ENCODE measurements at regions not wholly inside any gene's neighbourhood (a gene's known extent, or its start where the extent isn't known, plus 50 kb on each side); places are given as distances from the start of the nearest gene placed in this dataset.

GRCh38 chr4:14865031-14865366 lies 137.3 kb upstream of the CPEB2 start:
- DNase-seq = no peak

DNA sequence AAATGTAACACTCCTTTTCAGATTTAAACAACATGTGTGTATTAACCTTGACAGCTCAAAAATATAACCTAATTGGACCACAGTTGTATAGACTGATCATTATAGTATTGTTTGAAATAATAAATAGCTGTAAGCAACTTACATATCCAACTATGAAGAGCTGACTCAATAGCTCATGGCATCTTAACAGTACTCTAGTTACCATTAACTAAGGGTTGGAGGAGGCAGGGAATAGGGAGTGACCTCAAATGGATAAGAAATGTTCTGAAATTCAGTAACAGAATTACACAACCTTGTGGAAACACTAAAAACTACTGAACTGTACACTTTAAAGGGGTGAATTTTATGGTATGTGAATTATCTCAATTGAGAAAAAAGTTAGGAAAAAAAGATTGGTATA lies 136.5 kb upstream of the CPEB2 start:
- no peak for DNase-seq

DNA sequence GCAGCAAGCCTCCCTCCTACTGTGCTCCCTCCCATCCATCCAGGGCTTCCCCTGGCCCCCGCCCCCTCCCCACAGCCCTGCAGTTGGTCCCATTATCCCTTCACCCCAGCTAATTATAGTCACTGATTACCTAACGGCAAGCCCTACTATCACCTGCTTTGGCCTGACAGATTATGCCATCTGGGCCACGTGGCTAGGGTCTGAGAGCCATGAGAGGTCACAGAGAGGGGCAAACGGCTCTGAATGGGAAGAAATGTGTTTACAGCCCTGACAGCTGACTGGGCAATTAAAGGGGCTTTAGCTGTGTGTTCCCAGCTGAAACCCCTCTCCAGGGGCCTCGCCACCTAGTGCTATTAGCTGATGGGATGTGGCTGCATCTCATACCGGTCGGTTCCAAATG lies 134.4 kb upstream of the CPEB2 start:
- no peak for DNase-seq

GRCh38 chr4:14868426-14869395 lies 133.6 kb upstream of the CPEB2 start:
- DNase-seq = no peak

DNA sequence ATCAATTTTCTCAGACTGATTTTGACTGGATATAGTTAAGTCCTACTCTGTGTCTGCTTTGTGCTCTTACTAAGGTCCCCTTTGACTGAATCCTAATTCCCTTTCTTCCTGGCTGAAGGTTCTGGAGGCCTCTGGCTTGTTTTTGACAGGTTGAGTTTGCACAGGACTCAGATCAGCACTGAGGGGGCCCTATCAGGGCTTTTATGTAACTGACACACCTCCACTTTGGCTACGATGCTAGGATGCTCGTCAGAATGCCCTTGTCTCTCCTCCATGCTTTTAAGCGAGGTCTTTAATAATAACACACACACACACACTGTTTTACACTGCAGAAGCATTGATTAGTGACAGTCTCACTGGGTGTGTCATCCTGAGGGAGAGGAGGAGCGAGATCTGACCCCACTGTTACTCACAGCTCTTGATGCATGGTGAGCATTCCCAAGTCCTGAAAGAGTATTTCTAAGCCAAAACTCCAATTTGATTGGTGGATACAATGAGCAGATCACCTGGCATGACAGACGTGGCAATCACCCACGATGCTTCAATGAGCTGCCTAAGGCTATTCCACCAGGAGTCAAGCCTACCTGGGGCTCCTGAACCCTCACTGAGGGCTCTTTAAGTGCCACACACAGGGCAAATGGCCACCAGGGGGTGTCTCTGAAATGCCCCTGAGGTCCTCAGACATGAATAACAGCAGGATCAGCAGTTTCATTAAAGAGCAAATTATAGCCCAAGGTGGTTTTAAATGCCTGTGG lies 130.4 kb upstream of the CPEB2 start:
- peak; percentile 34 for DNase-seq

- DNase-seq = no peak
Observed at GRCh38 chr4:14874990-14875389, 127.3 kb upstream of the CPEB2 start.

DNA sequence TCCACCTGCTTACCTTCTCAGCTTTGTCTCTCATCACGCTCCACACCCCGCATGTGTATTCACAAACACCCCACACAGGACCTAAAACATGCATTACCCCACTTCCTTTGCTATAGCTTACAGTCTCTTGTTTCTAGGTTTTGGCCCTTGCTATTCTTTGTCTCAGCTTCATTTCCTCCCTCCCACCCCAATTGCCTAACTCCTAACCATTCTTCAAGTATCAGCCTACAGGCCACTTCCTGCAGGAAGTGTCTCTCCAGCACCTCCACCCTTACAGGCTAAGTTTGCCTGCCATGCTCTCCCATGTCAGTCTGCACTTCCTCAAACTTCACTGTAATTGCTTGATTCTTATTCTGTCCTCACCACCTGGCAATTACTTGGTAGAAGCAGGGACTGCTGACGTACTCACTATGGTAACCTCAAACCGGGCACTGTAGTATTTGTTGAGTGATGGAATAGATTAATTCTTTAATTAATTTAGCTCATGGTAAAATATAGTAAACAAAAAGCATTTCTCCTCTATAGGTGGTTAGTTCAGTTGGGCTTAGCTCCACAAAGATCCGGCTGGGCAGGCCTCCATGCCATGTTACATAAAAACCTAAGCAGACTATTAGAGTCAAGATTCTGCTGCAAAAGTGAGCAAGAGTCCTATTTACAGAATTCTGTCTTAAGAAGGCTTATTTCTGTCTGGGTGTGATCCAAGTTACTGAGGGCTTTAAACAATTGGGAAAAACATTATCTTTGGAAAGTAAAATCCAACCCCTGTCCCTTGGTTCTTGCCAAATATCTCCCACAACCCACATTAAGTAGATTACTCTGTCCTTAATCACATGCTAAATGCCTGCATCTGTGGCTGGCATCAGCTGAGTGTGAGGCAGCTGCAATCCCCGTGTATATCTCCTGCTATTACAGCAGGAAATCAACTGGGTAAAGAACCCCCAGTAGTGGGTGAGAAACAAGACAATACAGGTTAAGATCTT lies 124.7 kb upstream of the CPEB2 start:
- no peak for DNase-seq

- DNase-seq = no peak
Observed at GRCh38 chr4:14878681-14879080, 123.6 kb upstream of the CPEB2 start.

GRCh38 chr4:14879683-14880082 lies 122.6 kb upstream of the CPEB2 start:
- no peak for DNase-seq

DNA sequence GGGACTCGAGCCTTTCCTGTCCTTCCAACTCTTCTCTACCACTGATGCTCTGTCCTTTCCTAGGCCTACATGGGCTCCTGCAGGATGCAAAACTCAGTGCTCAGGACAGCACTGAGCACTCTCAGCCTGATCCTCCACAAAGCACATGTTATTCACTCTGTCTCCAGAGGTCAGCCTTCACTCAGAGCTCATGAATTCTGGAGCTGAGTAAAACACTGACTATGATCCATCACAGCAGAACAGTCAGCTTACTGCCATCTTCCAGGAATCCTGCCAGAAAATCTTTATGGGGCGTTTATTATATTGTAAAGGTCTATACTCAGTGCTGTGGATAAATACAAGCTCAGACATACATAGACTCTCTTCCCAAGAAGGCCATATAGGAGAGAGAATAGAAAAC lies 121.5 kb upstream of the CPEB2 start:
- DNase-seq = no peak

GRCh38 chr4:14883166-14883565 lies 119.1 kb upstream of the CPEB2 start:
- DNase-seq = no peak

- no peak for DNase-seq
Observed at GRCh38 chr4:14883661-14884060, 118.6 kb upstream of the CPEB2 start.

DNA sequence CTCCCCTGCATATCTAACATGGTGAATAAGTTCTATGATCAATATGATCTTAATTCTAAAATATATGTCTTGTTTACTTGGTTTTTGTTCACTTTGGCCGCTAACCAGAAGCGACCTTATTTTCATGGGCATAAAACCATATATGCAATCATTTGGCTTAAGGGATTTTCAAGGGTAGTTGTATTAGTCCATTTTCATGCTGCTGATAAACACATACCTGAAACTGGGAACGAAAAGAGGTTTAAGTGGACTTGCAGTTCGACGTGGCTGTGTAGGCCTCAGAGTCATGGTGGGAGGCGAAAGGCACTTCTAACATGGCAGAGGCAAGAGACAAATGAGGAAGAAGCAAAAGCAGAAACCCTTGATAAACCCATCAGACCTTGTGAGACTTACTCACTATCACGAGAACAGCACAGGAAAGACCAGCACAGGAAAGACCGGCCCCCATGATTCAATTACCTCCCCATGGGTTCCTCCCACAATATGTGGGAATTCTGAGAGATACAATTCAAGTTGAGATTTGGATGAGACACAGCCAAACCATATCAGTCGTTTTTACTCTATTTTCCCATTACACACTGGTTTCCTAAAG lies 114.3 kb upstream of the CPEB2 start:
- DNase-seq = no peak

GRCh38 chr4:14888790-14889572 lies 113.3 kb upstream of the CPEB2 start:
- DNase-seq = no peak

DNA sequence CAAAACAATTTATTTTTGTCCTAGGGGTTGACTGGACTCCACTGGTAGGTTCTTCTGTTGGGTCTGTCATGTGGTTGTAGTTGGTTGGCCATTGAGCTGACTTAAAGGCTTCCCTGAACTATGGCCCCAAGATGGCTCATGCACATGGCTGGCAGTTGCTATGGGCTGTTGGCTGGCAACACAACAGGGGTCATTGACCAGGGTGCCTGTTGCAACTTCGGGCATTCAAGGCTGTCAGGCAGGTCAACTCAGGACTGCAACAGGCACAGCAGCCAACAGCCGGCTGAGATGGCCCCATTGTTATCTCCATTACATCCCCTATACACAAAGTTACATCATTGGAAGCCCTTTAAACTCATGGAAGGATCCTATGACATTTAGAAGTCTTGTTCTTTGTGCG lies 109.7 kb upstream of the CPEB2 start:
- DNase-seq = no peak

- DNase-seq = no peak
Observed at GRCh38 chr4:14893713-14894112, 108.6 kb upstream of the CPEB2 start.

DNA sequence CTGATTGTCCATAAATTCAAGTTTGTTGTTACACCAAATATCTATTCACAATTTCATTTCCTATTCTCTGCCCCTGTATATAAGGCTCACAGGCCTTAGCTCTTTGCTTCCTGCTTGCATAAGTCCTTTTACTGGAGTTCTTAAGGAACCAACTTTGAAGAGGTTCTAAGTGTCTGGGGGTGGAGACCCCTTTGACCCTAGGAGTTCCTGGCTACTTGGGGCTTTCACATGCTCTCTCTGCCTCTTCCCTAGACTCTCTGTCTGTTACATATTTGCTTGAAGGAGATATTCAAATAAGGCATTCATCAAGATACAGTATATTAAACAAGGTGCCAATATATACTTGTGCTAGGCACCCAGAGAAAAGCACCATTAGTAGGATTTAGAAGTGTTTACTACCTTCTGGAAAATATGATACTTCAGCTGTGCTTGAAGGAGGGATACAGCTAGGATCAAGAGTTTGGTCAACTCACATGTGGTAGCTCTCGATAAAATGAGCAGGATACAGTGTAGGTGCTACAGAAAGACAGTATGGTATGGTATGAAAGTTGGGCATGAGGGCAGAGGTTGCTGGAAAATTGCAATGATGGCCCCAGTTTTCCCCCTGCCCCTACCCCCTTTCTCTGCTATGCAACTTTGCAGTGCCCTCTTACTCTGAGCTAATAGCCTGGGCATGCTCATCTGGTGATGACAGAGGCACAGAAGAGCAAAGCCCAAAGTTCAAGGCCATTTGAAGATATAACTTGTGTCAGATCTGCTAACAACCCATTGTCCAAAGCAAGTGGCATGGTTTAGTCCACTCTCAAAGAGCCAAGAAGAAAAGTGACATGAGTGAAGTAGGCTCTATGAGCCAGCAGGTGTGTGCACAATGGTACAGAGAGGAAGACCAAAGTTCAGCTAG lies 107.6 kb upstream of the CPEB2 start:
- DNase-seq = no peak

GRCh38 chr4:14896656-14897175 lies 105.6 kb upstream of the CPEB2 start:
- DNase-seq = no peak

DNA sequence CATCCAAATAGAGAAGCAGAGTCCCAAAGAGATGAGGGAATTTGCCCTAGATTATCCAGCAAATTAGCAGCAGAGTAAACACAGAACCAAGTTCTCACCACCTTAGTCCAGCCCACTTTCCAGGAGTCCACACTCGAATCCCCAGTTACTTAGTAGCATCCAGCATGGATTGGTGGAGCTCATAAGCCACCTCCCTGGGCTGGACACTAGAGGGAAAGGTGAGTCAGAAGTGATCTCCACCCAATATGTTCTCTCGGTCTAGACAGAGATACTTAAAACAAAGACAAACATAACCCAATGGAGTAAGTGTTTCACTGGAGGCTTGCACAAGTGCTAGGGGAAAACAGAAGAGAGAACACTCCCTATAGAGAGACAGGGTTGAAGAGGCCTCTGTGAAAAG lies 105.1 kb upstream of the CPEB2 start:
- DNase-seq = no peak

DNA sequence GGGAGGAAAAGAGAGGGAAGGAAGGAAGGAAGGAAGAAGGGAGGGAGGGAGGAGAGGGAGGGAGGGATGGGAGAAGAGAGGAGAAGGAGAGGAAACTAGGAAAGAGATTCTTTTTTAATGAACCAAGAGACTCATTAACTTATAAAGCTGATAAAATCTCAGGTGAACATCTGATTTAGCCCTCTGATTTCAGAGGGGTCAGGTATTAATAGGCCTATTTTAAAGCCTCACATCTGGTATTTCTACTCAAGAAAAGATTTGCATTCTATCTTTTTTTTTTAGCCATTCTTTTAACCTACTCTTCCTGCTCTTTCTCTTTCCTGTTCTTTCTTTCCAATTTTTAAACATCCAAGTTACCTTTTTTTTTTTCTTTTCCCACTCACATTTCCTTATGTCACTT lies 103.3 kb upstream of the CPEB2 start:
- no peak for DNase-seq
